K562 (cell line): ENCODE measurements at regions not wholly inside any gene's neighbourhood (a gene's known extent, or its start where the extent isn't known, plus 50 kb on each side); places are given as distances from the start of the nearest gene placed in this dataset.

Experiments used
- ATAC-seq: fragments of 200-7000 bp; cut with Tn5 transposase; 3 replicates; pipeline ENCODE4 v1.9.1; 2020; ENCODE audit warnings: moderate library complexity
- BruUV-seq: library from RNA; stranded (reverse); fragments of 400-500 nt; replicated peaks from 2 replicates; lab custom pipeline; 2021; lab: Mats Ljungman, UMichigan
- CTCF ChIA-PET: fragments of 300-600 bp; formaldehyde crosslinking; extraction: SDS; loops from one replicate; lab custom pipeline; 2021; ENCODE audit warnings: low intra/inter-chr PET ratio; lab: Yijun Ruan, JAX
- POLR2A ChIA-PET: fragments of 300-600, 350-650 bp; sonication (Branson Sonifier 250); formaldehyde crosslinking; extraction: SDS; loops from one replicate; lab custom pipeline; 2021; ENCODE audit warnings: antibody characterized with exemption, inconsistent platforms; lab: Yijun Ruan, JAX
- DNase-seq, 4 experiments: peaks; one replicate each; pipeline versions ENCODE4 v3.0.0 to v3.0.0-alpha.2; 2011 to 2018; ENCODE audit warnings: low spot score in 3 of 4, mixed read lengths in 3 of 4; ENCODE audit errors: extremely low read depth in 1 of 4
- FAIRE-seq: peaks from 2 replicates; lab custom pipeline; 2011; peaks lifted over from hg19 to GRCh38; lab: Jason Lieb, UNC
- H2AFZ ChIP-seq: 2 replicates; pipeline ENCODE4 v1.6.0; 2011; ENCODE audit warnings: low read depth, low read length, control low read depth, inconsistent platforms
- H3K27ac ChIP-seq: fragments of 200-600 bp; 3 replicates; pipeline ENCODE4 v1.8.0; 2011; ENCODE audit warnings: low read depth, mild to moderate bottlenecking, control low read depth, inconsistent platforms, low read length, moderate library complexity, mixed read lengths; ENCODE audit errors: extremely low read depth
- H3K27me3 ChIP-seq, 2 experiments: fragments of 300-600 bp in 1 of 2; 2 replicates in 1 of 2; 3 replicates in 1 of 2; pipeline versions ENCODE4 v1.6.0 to v1.8.0; 2011; ENCODE audit warnings: inconsistent platforms in 2 of 2, low read length in 2 of 2, mild to moderate bottlenecking in 1 of 2, mixed read lengths in 1 of 2, moderate library complexity in 1 of 2; ENCODE audit not compliant: control insufficient read depth in 2 of 2, insufficient read depth in 2 of 2
- H3K36me3 ChIP-seq: fragments of 300-600 bp; 3 replicates; pipeline ENCODE4 v1.8.0; 2011; ENCODE audit warnings: mild to moderate bottlenecking, low read length, inconsistent platforms; ENCODE audit not compliant: control insufficient read depth, insufficient read depth
- H3K4me1 ChIP-seq, 2 experiments: fragments of 200-600 bp in 1 of 2; replicated peaks in 1 of 2; 2 replicates in 1 of 2; 3 replicates in 1 of 2; pipeline versions ENCODE4 v1.5.1 to v1.8.0; 2011; ENCODE audit warnings: inconsistent platforms in 2 of 2, low read length in 2 of 2, mild to moderate bottlenecking in 1 of 2, mixed read lengths in 1 of 2, moderate library complexity in 1 of 2; ENCODE audit not compliant: control insufficient read depth in 2 of 2, insufficient read depth in 2 of 2
- H3K4me2 ChIP-seq: 2 replicates; pipeline ENCODE4 v1.6.1; 2011; ENCODE audit warnings: low read length, control low read depth, inconsistent platforms, mixed read lengths; ENCODE audit not compliant: insufficient read depth
- H3K4me3 ChIP-seq: fragments of 200-600 bp; sonication (generic), shearing (Covaris generic); 2 replicates; pipeline ENCODE4 v1.5.1; 2016; ENCODE audit warnings: control low read depth, inconsistent platforms
- H3K79me2 ChIP-seq: fragments of 200-600 bp; 3 replicates; pipeline ENCODE4 v1.8.0; 2011; ENCODE audit warnings: low read length, inconsistent platforms; ENCODE audit not compliant: control insufficient read depth, insufficient read depth
- H3K9ac ChIP-seq, 2 experiments: 2 replicates each; pipeline versions ENCODE4 v1.6.0 to v1.6.1; 2011; ENCODE audit warnings: low read depth in 2 of 2, low read length in 2 of 2, control low read depth in 1 of 2, inconsistent platforms in 1 of 2, mild to moderate bottlenecking in 1 of 2, mixed read lengths in 1 of 2; ENCODE audit not compliant: insufficient read depth in 1 of 2
- H3K9me1 ChIP-seq: one replicate; pipeline ENCODE4 v1.6.0; 2011; ENCODE audit warnings: inconsistent platforms, mild to moderate bottlenecking, low read length, moderate library complexity; ENCODE audit not compliant: control insufficient read depth, insufficient read depth
- H3K9me3 ChIP-seq: replicated peaks from 2 replicates; pipeline ENCODE4 v1.5.1; 2011; ENCODE audit warnings: low read depth, low read length, inconsistent platforms; ENCODE audit not compliant: control insufficient read depth, insufficient read depth
- H4K20me1 ChIP-seq: replicated peaks from 2 replicates; pipeline ENCODE4 v1.6.1; 2011; ENCODE audit warnings: low read length, inconsistent platforms, mixed read lengths; ENCODE audit not compliant: control insufficient read depth, insufficient read depth
- FOXA1 ChIP-seq: fragments of 450-650 bp; IDR thresholded peaks from 2 replicates; pipeline ENCODE4 v1.6.1; 2016; ENCODE audit warnings: mild to moderate bottlenecking, borderline replicate concordance
- KDM1A ChIP-seq, 2 experiments: fragments of 450-650 bp; IDR thresholded peaks; 2 replicates each; pipeline ENCODE4 v1.6.1; 2016; ENCODE audit warnings: mild to moderate bottlenecking in 2 of 2
- KLF1 ChIP-seq: fragments of 450-650 bp; IDR thresholded peaks from 2 replicates; pipeline ENCODE4 v1.6.1; 2016; ENCODE audit warnings: missing genetic modification characterization, missing compliant biosample characterization
- LCOR ChIP-seq: sonication (generic); formaldehyde crosslinking; IDR thresholded peaks from 2 replicates; pipeline ENCODE4 v1.8.0; 2022; ENCODE audit warnings: mild to moderate bottlenecking, missing genetic modification reagents
- MYNN ChIP-seq, 2 experiments: sonication (generic); formaldehyde crosslinking in 1 of 2; IDR thresholded peaks; 2 replicates each; pipeline versions ENCODE4 v1.5.0 to v1.6.1; 2016 to 2020; ENCODE audit warnings: antibody characterized with exemption in 1 of 2, missing genetic modification reagents in 1 of 2
- SMARCC2 ChIP-seq: fragments of 450-650 bp; IDR thresholded peaks from 2 replicates; pipeline ENCODE4 v1.6.1; 2017; ENCODE audit warnings: antibody characterized with exemption, moderate library complexity, mild to moderate bottlenecking, low read depth
- ZKSCAN3 ChIP-seq: fragments of 250-450 bp; sonication (Bioruptor Pico); IDR thresholded peaks from 2 replicates; pipeline ENCODE4 v1.4.0; 2020
- ZNF121 ChIP-seq: sonication (generic); formaldehyde crosslinking; conservative IDR thresholded peaks from 2 replicates; pipeline ENCODE4 v1.8.0; 2022; ENCODE audit warnings: missing genetic modification reagents
- ZNF146 ChIP-seq: IDR thresholded peaks from one replicate; pipeline ENCODE4 v1.6.1; 2018; ENCODE audit warnings: missing compliant biosample characterization; ENCODE audit not compliant: unreplicated experiment
- ZNF316 ChIP-seq: fragments of 450-650 bp; IDR thresholded peaks from 2 replicates; pipeline ENCODE4 v1.6.1; 2016
- WGBS: fragments of 100-300 bp; shearing (Covaris generic); methylation state at CpG from one replicate; pipeline ENCODE4 v1.1.6; 2016; ENCODE audit warnings: low coverage, mixed read lengths; ENCODE audit not compliant: insufficient coverage; ENCODE audit errors: missing lambda C conversion rate; 5-methylcytosine and 5-hydroxymethylcytosine counted together
- in situ Hi-C: fragments of 300-500 bp; cut with MboI; formaldehyde crosslinking; loops from 4 replicates; pipeline ENCODE4 v1.15.0; 2018; ENCODE audit warnings: inconsistent platforms, mixed read lengths
- intact Hi-C: fragments of 100-400 bp; cut with micrococcal nuclease; formaldehyde crosslinking; loops from 2 replicates; pipeline ENCODE4 v1.14.2; 2022
- TF ChIP-seq, protein P1 (sequence below): fragments of 450-650 bp; IDR thresholded peaks from 2 replicates; pipeline ENCODE4 v1.6.1; 2014; ENCODE audit warnings: low read depth, mild to moderate bottlenecking, moderate library complexity, borderline replicate concordance
- TF ChIP-seq, protein P2 (sequence below): fragments of 250-450 bp; sonication (Bioruptor Pico); IDR thresholded peaks from 2 replicates; pipeline ENCODE4 v1.6.1; 2021; ENCODE audit warnings: mild to moderate bottlenecking
- TF ChIP-seq, protein P3 (sequence below): sonication (generic); formaldehyde crosslinking; IDR thresholded peaks from 2 replicates; pipeline ENCODE4 v1.8.1; 2023; ENCODE audit warnings: mild to moderate bottlenecking, missing genetic modification reagents, moderate library complexity

DNA sequence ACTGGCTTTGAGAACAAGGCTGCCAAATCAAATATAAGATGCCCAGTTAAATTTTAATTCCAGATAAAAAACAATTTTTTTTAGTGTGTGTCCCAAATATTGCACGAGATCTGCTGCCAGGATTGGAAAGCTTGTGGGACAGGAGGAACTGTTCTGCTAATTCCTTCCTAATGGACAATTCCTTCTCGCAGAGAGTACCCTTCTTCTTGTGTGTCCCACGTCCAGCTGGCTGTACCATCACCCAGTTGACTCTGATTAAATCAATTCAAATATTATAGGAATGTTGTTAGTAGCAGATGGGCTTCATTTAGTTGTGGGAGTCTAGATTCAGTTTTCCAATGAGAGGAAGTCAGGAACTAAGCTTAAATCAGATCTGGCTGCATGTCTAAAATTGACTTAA, 347.9 kb upstream of the ATP10A start:
- H3K79me2 ChIP-seq = no peaks in the 10 kb centered on the region
- ChIA-PET CTCF (no interaction called here), POLR2A (no interaction called here)
- no peak for FAIRE-seq
- TF ChIP-seq, protein P1, sequence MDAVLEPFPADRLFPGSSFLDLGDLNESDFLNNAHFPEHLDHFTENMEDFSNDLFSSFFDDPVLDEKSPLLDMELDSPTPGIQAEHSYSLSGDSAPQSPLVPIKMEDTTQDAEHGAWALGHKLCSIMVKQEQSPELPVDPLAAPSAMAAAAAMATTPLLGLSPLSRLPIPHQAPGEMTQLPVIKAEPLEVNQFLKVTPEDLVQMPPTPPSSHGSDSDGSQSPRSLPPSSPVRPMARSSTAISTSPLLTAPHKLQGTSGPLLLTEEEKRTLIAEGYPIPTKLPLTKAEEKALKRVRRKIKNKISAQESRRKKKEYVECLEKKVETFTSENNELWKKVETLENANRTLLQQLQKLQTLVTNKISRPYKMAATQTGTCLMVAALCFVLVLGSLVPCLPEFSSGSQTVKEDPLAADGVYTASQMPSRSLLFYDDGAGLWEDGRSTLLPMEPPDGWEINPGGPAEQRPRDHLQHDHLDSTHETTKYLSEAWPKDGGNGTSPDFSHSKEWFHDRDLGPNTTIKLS = no peak
- no peak for TF ChIP-seq SMARCC2
- intact Hi-C loops = no loop called here
- no peak overlapping the region for H2AFZ ChIP-seq
- no peaks in the 10 kb centered on the region for H3K9me1 ChIP-seq
- WGBS = 0% methylated on average over 3 of the region's 3 CpGs
- in situ Hi-C loops = no loop called here
- H3K27me3 ChIP-seq = no peaks in the 10 kb centered on the region
- H3K4me3 ChIP-seq = no peak overlapping the region
- H3K9me3 ChIP-seq = no peaks in the 10 kb centered on the region
- no peak for DNase-seq
- no peak for ATAC-seq
- H3K4me2 ChIP-seq = no peak overlapping the region
- H4K20me1 ChIP-seq = no peaks in the 10 kb centered on the region
- H3K4me1 ChIP-seq = no peaks in the 10 kb centered on the region
- BruUV-seq = no TSS peak
- H3K27ac ChIP-seq = no peak overlapping the region
- no peak overlapping the region for H3K9ac ChIP-seq
- H3K36me3 ChIP-seq = no peaks in the 10 kb centered on the region

DNA sequence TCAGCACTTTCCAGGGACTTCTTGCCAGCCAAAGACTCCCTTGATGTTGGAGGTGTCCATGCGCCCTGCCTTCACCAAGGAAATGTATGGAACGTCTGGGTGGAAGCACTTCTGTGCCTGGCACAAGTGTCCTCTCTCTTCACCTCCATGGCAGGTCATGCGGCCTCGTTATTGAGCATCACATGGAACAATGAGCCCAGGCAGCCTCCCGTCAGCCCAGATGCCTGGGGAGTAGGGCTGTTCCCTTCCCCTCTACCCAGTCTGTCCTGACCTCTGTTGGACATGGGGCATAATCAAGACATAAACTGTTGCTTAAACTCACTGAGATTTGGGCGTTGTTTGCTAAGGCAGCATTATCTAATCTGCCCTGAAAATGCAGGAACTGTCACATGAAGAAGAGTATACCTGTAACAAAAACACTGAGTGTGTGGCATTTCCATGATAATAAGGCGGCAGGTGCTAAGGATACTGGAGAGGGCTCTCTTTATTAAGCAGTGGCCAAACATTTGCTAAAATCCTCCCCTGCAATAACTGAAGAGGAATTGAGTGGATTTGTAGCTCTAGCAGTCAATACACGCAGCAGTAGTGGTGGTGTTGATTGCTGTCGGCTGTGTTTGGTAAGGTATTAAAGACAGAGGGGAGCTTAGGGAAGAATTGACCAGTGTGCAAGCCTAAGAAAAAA, 338.2 kb upstream of the ATP10A start:
- POLR2A ChIA-PET = no interaction called here
- H3K27ac ChIP-seq = no peak overlapping the region

More for the DNA sequence above, 338.2 kb upstream of the ATP10A start:
- intact Hi-C loops (no loop called here), in situ Hi-C loops (no loop called here)
- ATAC-seq (no peak), FAIRE-seq (no peak), DNase-seq (no peak)
- 0% methylated on average over 9 of the region's 9 CpGs for WGBS
- no peaks in the 10 kb centered on the region for H3K4me1 ChIP-seq
- TF ChIP-seq, protein P2, sequence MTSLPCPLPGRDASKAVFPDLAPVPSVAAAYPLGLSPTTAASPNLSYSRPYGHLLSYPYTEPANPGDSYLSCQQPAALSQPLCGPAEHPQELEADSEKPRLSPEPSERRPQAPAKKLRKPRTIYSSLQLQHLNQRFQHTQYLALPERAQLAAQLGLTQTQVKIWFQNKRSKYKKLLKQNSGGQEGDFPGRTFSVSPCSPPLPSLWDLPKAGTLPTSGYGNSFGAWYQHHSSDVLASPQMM = no peak
- TF ChIP-seq ZNF316 (no peak), LCOR (CRISPR knock-in tag) (no peak), ZKSCAN3 (CRISPR knock-in tag) (no peak), KDM1A (IDR thresholded peaks at IDR 0.05) (no peak), FOXA1 (no peak), KLF1 (tag) (no peak), ZNF121 (CRISPR knock-in tag) (no peak), ZNF146 (CRISPR knock-in tag) (no peak), MYNN (IDR thresholded peaks at IDR 0.05) (no peak), MYNN (CRISPR knock-in tag; IDR thresholded peaks at IDR 0.05) (no peak)
- TF ChIP-seq, protein P3, sequence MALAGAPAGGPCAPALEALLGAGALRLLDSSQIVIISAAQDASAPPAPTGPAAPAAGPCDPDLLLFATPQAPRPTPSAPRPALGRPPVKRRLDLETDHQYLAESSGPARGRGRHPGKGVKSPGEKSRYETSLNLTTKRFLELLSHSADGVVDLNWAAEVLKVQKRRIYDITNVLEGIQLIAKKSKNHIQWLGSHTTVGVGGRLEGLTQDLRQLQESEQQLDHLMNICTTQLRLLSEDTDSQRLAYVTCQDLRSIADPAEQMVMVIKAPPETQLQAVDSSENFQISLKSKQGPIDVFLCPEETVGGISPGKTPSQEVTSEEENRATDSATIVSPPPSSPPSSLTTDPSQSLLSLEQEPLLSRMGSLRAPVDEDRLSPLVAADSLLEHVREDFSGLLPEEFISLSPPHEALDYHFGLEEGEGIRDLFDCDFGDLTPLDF = no peak
- no peaks in the 10 kb centered on the region for H3K79me2 ChIP-seq
- no peak overlapping the region for H3K4me3 ChIP-seq
- CTCF ChIA-PET = no interaction called here
- no peaks in the 10 kb centered on the region; a peak in 1 of 5 replicates for H3K27me3 ChIP-seq
- no peaks in the 10 kb centered on the region for H3K36me3 ChIP-seq
- H2AFZ ChIP-seq = no peak overlapping the region
- H3K9me1 ChIP-seq = no peaks in the 10 kb centered on the region
- no peak overlapping the region for H3K4me2 ChIP-seq
- no peaks in the 10 kb centered on the region for H3K9me3 ChIP-seq
- no peak overlapping the region for H3K9ac ChIP-seq
- BruUV-seq = no TSS peak
- H4K20me1 ChIP-seq = no peaks in the 10 kb centered on the region
